Uterus (tissue), 3 donors: ENCODE measurements at regions not wholly inside any gene's neighbourhood (a gene's known extent, or its start where the extent isn't known, plus 50 kb on each side); places are given as distances from the start of the nearest gene placed in this dataset.

Experiments used
- DNase-seq, 2 donors: peaks; one replicate each; pipeline ENCODE4 v3.0.0-alpha.2; 2019 to 2020
- H3K27ac ChIP-seq, 2 donors: fragments of 200-600 bp; sonication (generic); 1 replicate in 1 of 2; 2 replicates in 1 of 2; pipeline ENCODE4 v1.5.1; 2016 to 2018
- H3K27me3 ChIP-seq, 2 donors: fragments of 200-600 bp; sonication (generic); one replicate each; pipeline ENCODE4 v1.5.1; 2018 to 2019; ENCODE audit warnings: control low read depth in 1 of 2
- H3K36me3 ChIP-seq, 2 donors: fragments of 200-600 bp; sonication (generic); one replicate each; pipeline ENCODE4 v1.5.1; 2019; ENCODE audit warnings: control low read depth in 1 of 2
- H3K4me1 ChIP-seq, 2 donors: fragments of 200-600 bp; sonication (generic); one replicate each; pipeline ENCODE4 v1.5.1; 2018 to 2019; ENCODE audit warnings: control low read depth in 1 of 2
- H3K4me3 ChIP-seq, 2 donors: fragments of 200-600 bp; sonication (generic); 1 replicate in 1 of 2; 2 replicates in 1 of 2; pipeline ENCODE4 v1.5.1; 2018 to 2019; ENCODE audit warnings: mild to moderate bottlenecking in 1 of 2
- H3K9me3 ChIP-seq, 2 donors: fragments of 200-600 bp; sonication (generic); one replicate each; pipeline ENCODE4 v1.5.1; 2019; ENCODE audit warnings: control low read depth in 1 of 2
- POLR2A ChIP-seq, 2 donors: fragments of 450-650 bp; IDR thresholded peaks; one replicate each; pipeline ENCODE4 v1.6.1; 2016; ENCODE audit warnings: antibody characterized with exemption in 2 of 2, mild to moderate bottlenecking in 1 of 2, moderate library complexity in 1 of 2
- intact Hi-C: fragments of 100-400 bp; cut with DNase I; formaldehyde crosslinking; loops from one replicate; pipeline ENCODE4 v1.15.1; 2023; ENCODE audit warnings: low total_unique reads
- TF ChIP-seq, protein P1 (sequence below), 4 experiments: fragments of 200-600 bp in 2 of 4; fragments of 450-650 bp in 2 of 4; sonication (generic) in 2 of 4; IDR thresholded peaks; one replicate each; pipeline ENCODE4 v1.5.1; 2016 to 2019; ENCODE audit warnings: antibody characterized with exemption in 4 of 4, mild to moderate bottlenecking in 2 of 4, moderate library complexity in 1 of 4
- donor health status: DM: yes; HTN: yes; CAD: no.

DNA sequence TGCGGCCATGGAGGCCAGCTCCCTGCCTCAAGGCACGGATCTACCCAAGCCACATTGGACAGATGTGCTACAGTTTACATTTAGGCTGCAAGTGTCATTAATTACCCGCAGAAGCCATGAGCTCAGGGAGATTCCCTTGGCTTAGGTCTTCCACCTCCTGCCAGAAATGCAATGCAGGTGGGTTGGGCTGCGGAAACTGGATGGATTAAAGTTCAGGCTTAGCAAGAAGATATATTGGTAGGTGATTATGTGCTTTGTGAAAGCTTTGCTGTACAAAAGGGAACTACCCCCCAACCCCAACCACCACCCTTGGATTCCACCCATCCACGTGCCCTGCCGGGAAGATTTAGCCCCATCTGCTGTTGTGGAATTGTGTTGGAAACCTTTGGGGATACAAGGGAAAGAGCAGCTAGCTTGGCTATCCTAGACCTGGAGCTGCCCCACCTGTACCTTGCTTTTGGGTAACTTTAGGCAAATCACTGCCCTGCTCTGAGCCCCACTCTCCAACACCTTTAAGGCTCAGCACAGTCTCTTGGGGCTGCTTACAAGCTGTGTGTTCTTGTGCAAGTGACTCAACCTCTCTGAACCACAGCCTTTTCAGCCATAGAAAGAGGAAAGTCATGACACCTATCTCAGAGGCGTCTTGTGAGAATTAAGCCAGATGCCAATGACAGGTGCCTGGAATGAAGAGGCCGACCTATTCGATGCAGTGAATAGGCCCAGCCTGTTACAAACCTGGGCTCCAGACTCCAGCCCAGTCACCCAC is 141.6 kb upstream of the GLI2 start:
- Histone ChIP-seq H3K4me3 (no peak overlapping the region), H3K27ac (no peak overlapping the region), H3K9me3 (no peaks in the 10 kb centered on the region), H3K36me3 (no peaks in the 10 kb centered on the region), H3K27me3 (no peaks in the 10 kb centered on the region), H3K4me1 (no peaks in the 10 kb centered on the region)
- intact Hi-C loops = no loop called here
- DNase-seq = no peak
- TF ChIP-seq POLR2A (IDR thresholded peaks at IDR 0.05) = no peak
- TF ChIP-seq, protein P1, sequence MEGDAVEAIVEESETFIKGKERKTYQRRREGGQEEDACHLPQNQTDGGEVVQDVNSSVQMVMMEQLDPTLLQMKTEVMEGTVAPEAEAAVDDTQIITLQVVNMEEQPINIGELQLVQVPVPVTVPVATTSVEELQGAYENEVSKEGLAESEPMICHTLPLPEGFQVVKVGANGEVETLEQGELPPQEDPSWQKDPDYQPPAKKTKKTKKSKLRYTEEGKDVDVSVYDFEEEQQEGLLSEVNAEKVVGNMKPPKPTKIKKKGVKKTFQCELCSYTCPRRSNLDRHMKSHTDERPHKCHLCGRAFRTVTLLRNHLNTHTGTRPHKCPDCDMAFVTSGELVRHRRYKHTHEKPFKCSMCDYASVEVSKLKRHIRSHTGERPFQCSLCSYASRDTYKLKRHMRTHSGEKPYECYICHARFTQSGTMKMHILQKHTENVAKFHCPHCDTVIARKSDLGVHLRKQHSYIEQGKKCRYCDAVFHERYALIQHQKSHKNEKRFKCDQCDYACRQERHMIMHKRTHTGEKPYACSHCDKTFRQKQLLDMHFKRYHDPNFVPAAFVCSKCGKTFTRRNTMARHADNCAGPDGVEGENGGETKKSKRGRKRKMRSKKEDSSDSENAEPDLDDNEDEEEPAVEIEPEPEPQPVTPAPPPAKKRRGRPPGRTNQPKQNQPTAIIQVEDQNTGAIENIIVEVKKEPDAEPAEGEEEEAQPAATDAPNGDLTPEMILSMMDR (IDR thresholded peaks at IDR 0.05) = no peak

DNA sequence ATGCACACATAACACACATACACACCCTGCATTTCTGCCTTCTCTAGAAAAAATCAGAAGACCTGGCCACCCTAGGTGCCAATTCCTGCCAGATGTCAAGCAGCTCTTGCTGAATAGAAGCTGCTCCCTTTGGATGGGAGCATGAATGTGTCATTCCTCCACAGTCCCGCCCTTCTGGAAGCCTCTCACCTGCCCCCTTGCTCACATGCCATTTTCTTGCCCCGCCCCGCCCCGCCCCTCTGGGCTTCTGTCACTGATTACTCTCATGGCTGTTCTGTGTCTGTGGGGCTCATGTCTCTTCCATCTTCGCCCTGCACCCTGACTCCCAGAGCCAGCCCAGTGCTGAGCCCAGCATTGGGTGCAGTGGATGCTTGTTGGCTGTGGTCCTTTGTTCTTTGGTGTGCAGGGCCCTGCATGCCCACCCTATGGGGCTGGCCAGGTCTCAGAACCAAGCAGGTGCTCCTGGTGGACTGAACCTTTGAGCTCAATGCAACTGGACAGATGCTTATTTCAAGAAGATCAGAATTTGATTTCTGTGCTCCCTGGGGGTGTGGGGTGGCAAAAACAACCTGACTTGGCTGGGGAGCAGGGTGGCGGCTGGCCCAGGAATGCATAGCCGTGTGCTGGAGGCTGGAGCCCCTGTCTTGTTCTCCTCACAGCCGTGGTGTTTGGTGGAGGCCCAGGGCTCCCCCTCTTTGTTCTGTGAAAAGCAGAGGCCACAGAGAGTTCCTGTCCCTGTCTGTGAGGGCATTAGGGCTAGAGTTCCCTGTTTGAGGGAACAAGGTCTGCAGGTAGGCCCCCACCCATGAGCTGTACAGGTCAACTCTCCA is 140.6 kb upstream of the GLI2 start:
- no peaks in the 10 kb centered on the region for H3K9me3 ChIP-seq
- no peak for DNase-seq
- no peaks in the 10 kb centered on the region for H3K27me3 ChIP-seq
- H3K27ac ChIP-seq = no peak overlapping the region
- no peaks in the 10 kb centered on the region for H3K4me1 ChIP-seq
- H3K4me3 ChIP-seq = no peak overlapping the region
- H3K36me3 ChIP-seq = no peaks in the 10 kb centered on the region
- TF ChIP-seq, protein P1 (IDR thresholded peaks at IDR 0.05) = no peak
- no peak for TF ChIP-seq POLR2A (IDR thresholded peaks at IDR 0.05)
- intact Hi-C loops = no loop called here

DNA sequence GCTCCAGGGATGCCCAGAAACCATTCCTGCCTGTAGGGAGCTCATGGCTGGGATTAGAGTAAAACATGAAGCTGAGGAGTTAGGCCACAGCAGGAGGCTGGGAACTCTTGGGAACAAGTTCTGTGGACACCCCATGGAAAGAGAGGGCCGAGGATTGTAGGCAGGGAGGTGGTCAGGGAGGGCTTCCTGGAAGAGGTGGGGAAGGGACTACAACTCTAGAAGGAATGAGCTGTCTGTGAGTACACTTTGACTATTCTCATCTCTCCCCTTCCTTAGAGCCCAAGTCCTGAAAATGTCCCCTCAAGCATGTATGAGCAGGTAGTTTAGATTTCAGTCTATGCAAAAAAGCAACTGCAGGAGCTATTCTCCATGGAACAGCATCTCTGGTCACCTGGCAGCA is 139.9 kb upstream of the GLI2 start:
- H3K4me3 ChIP-seq = no peak overlapping the region
- H3K27me3 ChIP-seq = no peaks in the 10 kb centered on the region
- no peaks in the 10 kb centered on the region for H3K36me3 ChIP-seq
- no peaks in the 10 kb centered on the region for H3K9me3 ChIP-seq
- intact Hi-C loops = no loop called here
- no peaks in the 10 kb centered on the region for H3K4me1 ChIP-seq
- no peak for TF ChIP-seq POLR2A (IDR thresholded peaks at IDR 0.05)
- TF ChIP-seq, protein P1 (IDR thresholded peaks at IDR 0.05) = no peak
- no peak for DNase-seq
- H3K27ac ChIP-seq = peak overlapping the region; percentile 44 to 71

DNA sequence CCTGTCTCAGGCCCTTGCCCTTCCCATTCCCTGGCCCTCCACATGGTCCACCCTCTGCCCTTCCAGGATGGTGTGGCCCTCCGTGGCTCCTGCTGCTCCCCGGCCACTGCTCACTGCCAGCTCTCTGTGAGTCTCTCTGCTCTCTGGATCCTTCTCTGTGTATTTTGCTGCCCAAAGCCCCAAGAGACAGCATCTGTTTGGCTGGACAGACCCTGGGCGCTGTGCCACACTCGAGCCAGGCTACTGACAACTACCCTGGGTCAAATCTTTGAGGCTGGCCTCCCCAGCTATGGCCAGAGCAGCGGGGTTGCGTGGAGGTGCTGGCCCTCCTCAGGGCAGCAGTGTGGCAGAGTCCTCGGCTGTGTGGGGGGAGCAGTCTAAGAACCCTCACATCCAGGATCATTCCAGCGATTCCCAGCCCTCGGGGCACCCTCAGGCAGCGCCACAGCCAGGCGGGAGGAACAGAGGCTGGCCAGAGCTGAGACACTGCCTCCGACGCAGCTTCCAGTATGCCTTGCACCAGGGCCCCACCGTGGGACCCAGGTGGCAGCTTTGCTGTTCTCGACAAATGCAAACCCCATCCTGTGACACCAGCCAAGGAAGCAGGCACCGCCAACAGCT is 139.4 kb upstream of the GLI2 start:
- no peaks in the 10 kb centered on the region for H3K36me3 ChIP-seq
- DNase-seq = no peak
- H3K4me3 ChIP-seq = no peak overlapping the region
- TF ChIP-seq, protein P1 (IDR thresholded peaks at IDR 0.05) = no peak
- no peak for TF ChIP-seq POLR2A (IDR thresholded peaks at IDR 0.05)
- H3K9me3 ChIP-seq = no peaks in the 10 kb centered on the region
- peak overlapping the region; percentile 44 to 71 for H3K27ac ChIP-seq
- intact Hi-C loops = no loop called here
- H3K4me1 ChIP-seq = no peaks in the 10 kb centered on the region
- H3K27me3 ChIP-seq = no peaks in the 10 kb centered on the region
